ENCODE measurements at regions not wholly inside any gene's neighbourhood (a gene's known extent, or its start where the extent isn't known, plus 50 kb on each side); places are given as distances from the start of the nearest gene placed in this dataset.

- H3K27me3 ChIP-seq (ENCODE audit: insufficient read depth, low read depth), result peaks cover 35% of the 10 kb centered on the region; the same call in 1 of the 2 replicates
- no peak for DNase-seq
- TF ChIP-seq, protein P1, sequence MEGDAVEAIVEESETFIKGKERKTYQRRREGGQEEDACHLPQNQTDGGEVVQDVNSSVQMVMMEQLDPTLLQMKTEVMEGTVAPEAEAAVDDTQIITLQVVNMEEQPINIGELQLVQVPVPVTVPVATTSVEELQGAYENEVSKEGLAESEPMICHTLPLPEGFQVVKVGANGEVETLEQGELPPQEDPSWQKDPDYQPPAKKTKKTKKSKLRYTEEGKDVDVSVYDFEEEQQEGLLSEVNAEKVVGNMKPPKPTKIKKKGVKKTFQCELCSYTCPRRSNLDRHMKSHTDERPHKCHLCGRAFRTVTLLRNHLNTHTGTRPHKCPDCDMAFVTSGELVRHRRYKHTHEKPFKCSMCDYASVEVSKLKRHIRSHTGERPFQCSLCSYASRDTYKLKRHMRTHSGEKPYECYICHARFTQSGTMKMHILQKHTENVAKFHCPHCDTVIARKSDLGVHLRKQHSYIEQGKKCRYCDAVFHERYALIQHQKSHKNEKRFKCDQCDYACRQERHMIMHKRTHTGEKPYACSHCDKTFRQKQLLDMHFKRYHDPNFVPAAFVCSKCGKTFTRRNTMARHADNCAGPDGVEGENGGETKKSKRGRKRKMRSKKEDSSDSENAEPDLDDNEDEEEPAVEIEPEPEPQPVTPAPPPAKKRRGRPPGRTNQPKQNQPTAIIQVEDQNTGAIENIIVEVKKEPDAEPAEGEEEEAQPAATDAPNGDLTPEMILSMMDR (conservative IDR thresholded peaks at IDR 0.05), result no peak
- no peak for TF ChIP-seq EZH2 (IDR thresholded peaks at IDR 0.05; ENCODE audit: low read depth)
- H3K9me2 ChIP-seq (ENCODE audit: insufficient read depth), result no peaks in the 10 kb centered on the region
- H3K36me3 ChIP-seq (ENCODE audit: low read depth), result no peaks in the 10 kb centered on the region
- no peaks in the 10 kb centered on the region for H3K79me2 ChIP-seq (ENCODE audit: low read depth)
- ChIA-PET CTCF (no interaction called here), POLR2A (ENCODE audit: unreplicated experiment) (no interaction called here)
- no peaks in the 10 kb centered on the region for H3F3A ChIP-seq (ENCODE audit: insufficient read depth, low read depth)
- no peak overlapping the region for H3K4me2 ChIP-seq
- intact Hi-C loops (cut with micrococcal nuclease; ENCODE audit: unreplicated experiment), result loop anchor here (10.0 kb wide), 1 partner anchor 646 kb away; the partner anchor contains the start of gene SMIM15
- no peaks in the 10 kb centered on the region for H4K20me1 ChIP-seq (ENCODE audit: insufficient read depth)
- no peak overlapping the region for H2AFZ ChIP-seq
- BruUV-seq (replicated peaks), result no TSS peak
- H3K27ac ChIP-seq, result no peak overlapping the region
- H3K4me1 ChIP-seq (replicated peaks; ENCODE audit: insufficient read depth), result no peaks in the 10 kb centered on the region
- no peaks in the 10 kb centered on the region for H3K9me3 ChIP-seq (ENCODE audit: insufficient read depth, low read depth)
- no peak overlapping the region for H3K4me3 ChIP-seq
Measured at GRCh38 chr5:61811052-61811451, 479.0 kb downstream of the ZSWIM6 start.

DNA sequence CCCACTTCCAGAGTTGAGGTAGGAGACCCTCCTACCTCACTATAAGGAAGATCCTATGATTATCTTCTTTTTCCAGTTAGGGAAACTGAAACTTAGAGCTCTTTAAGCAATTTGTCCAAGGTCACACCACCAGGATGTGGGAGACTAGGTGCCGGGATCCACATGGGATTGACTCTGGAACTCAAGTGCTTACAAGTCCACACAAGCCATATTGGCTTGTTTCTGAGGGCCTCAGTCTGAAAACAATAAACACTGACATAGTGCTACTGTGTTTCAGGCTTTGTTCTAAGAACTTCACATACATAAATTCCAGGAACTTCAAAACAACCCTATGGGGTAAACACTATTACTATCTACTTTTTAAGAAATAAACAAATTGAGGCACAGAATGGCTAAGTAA, 481.3 kb downstream of the ZSWIM6 start:
- Histone ChIP-seq H3K4me1 (replicated peaks; ENCODE audit: insufficient read depth) (no peaks in the 10 kb centered on the region), H3K27ac (no peak overlapping the region), H3F3A (ENCODE audit: insufficient read depth, low read depth) (no peaks in the 10 kb centered on the region), H4K20me1 (ENCODE audit: insufficient read depth) (no peaks in the 10 kb centered on the region), H3K27me3 (ENCODE audit: insufficient read depth, low read depth) (peaks cover 42% of the 10 kb centered on the region; the same call in 1 of the 2 replicates), H3K4me3 (no peak overlapping the region), H2AFZ (no peak overlapping the region), H3K9me2 (ENCODE audit: insufficient read depth) (no peaks in the 10 kb centered on the region), H3K4me2 (no peak overlapping the region), H3K9me3 (ENCODE audit: insufficient read depth, low read depth) (no peaks in the 10 kb centered on the region), H3K36me3 (ENCODE audit: low read depth) (no peaks in the 10 kb centered on the region), H3K79me2 (ENCODE audit: low read depth) (no peaks in the 10 kb centered on the region)
- no TSS peak for BruUV-seq (replicated peaks)
- POLR2A ChIA-PET (ENCODE audit: unreplicated experiment), result no interaction called here
- CTCF ChIA-PET, result no interaction called here
- DNase-seq, result no peak
- no peak for TF ChIP-seq EZH2 (IDR thresholded peaks at IDR 0.05; ENCODE audit: low read depth)
- TF ChIP-seq, protein P1 (conservative IDR thresholded peaks at IDR 0.05), result no peak
- intact Hi-C loops (cut with micrococcal nuclease; ENCODE audit: unreplicated experiment), result loop anchor here (10.0 kb wide), 1 partner anchor 649 kb away; the partner anchor contains the start of gene SMIM15

DNA sequence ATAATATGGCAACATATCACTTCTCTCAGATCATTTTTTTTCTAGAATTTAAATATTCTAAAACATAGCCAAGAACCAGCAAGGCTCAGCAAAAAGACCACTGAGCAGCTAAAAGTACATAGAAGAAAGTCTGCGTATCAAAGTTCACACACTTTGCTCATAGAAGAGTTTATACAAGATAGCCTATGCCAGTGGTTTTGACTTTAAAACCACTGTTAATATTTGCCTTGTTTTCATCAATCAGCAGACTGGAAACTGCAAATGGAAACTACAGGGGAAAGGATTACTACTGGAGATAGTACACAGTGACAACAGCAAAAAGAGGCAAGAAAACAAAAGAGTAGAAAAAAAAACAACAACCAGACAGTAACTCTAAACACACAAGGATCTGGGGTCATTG, 483.3 kb downstream of the ZSWIM6 start:
- no peak overlapping the region for H3K4me2 ChIP-seq
- DNase-seq, result no peak
- no peaks in the 10 kb centered on the region for H3K36me3 ChIP-seq (ENCODE audit: low read depth)
- no peak overlapping the region for H3K27ac ChIP-seq
- H3F3A ChIP-seq (ENCODE audit: insufficient read depth, low read depth), result no peaks in the 10 kb centered on the region
- no peak overlapping the region for H2AFZ ChIP-seq
- H3K27me3 ChIP-seq (ENCODE audit: insufficient read depth, low read depth), result peaks cover 32% of the 10 kb centered on the region; the same call in 1 of the 2 replicates
- H3K4me3 ChIP-seq, result no peak overlapping the region
- H3K4me1 ChIP-seq (replicated peaks; ENCODE audit: insufficient read depth), result no peaks in the 10 kb centered on the region
- CTCF ChIA-PET, result no interaction called here
- no peaks in the 10 kb centered on the region for H3K79me2 ChIP-seq (ENCODE audit: low read depth)
- POLR2A ChIA-PET (ENCODE audit: unreplicated experiment), result interaction anchor here (0.6 kb wide), 1 partner anchor 871 kb away, joined by 3 read pairs; the partner anchor contains the start of gene ERCC8
- H4K20me1 ChIP-seq (ENCODE audit: insufficient read depth), result no peaks in the 10 kb centered on the region
- BruUV-seq (replicated peaks), result no TSS peak
- intact Hi-C loops (cut with micrococcal nuclease; ENCODE audit: unreplicated experiment), result loop anchor here (5.0 to 10.0 kb wide), 2 partner anchors 651 to 758 kb away; partner anchors contain the start of gene SMIM15
- H3K9me3 ChIP-seq (ENCODE audit: insufficient read depth, low read depth), result no peaks in the 10 kb centered on the region
- H3K9me2 ChIP-seq (ENCODE audit: insufficient read depth), result no peaks in the 10 kb centered on the region
- TF ChIP-seq EZH2 (IDR thresholded peaks at IDR 0.05; ENCODE audit: low read depth), result no peak
- TF ChIP-seq, protein P1 (conservative IDR thresholded peaks at IDR 0.05), result no peak
